ENCODE measurements at regions not wholly inside any gene's neighbourhood (a gene's known extent, or its start where the extent isn't known, plus 50 kb on each side); places are given as distances from the start of the nearest gene placed in this dataset.
A peak's percentile ranks its signal among the peaks of the same experiment; 100 is the strongest.

DNA sequence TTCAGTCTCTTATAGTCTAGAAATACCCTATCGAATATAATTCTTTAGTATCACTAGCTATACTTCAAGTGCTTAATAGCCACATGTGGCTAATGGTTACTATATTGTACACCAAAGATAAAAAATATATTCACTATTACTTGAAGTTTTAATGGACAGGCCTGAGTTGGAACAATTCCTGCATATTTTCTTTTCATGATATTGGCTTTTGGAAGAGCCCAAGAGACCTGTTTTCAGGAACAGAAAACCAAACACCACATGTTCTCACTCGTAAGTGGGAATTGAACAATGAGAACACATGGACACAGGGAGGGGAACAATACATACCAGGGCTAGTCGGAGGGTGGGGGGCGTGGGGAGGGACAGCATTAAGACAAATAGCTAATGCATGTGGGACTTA lies 334.4 kb upstream of the TRIB2 start:
- no peak for DNase-seq

DNA sequence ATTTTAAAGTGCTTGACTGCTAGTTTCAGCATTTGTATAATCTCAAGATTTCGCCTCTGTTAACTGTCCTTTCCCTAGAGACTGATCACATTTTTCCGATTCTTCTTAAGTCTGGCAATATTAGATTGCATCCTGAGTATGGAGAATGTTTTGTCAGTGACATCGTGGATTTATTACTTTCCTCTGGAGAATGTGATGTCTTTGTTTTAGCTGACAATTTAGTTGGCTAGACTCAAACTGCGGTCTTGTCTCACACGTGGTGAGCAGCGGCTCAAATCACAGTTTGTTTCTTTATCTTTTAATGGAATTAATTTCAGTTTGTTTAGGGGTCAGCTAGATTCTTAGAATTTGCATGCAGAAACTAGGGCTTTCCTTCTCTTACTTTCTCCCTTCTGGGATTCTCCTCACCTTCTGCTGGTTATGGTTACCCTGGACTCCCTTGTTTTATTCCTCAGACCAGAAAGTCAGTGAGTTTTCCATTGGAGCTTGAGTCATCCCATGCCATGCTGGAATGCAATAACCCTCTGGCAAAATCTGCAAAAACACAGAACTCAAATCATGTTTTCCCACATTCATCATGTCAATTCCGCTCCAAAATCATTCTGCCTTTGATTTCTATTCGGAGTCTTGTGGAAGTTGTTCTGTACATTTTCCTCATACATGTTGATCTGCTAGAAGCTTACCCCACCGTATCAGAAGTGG lies 327.2 kb upstream of the TRIB2 start:
- no peak for DNase-seq

DNA sequence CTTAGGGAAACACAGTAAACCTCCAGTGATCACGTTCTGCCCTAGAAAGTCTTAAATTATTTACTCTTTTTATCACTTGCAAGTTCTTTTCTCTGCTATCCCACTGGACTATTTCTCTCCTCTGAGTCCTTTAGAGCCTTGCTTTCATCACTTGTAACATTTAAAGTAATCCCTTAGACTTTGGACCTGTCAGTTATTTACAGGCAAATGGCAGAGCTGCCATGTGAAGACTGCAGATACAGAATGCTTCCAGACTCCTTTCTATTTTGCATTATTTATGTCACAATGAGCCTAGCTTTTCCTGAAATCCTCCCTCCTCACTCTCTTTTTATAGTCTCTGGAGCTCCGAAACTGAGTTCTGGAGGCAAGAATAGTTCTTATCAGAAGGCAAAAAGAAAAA lies 325.6 kb upstream of the TRIB2 start:
- no peak for DNase-seq

DNA sequence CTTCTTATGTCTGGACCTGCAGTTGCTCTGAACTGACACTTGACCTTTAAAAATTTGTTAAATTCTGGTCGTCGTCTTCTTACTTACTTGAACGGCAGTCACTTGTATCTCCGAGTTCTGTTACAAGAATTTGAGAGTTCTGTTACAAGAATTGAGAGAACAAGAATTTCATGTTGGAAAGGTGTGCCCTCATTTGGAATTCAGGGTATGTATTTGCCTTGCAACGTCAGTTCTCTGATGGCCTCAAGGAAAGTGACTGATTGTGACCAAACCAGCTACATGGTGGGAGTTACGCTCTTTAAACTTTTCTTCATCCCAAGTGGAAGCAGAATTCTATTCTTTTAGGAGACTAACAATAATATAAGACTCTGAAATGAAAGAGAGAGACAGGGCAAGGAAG lies 320.0 kb upstream of the TRIB2 start:
- no peak for DNase-seq

DNA sequence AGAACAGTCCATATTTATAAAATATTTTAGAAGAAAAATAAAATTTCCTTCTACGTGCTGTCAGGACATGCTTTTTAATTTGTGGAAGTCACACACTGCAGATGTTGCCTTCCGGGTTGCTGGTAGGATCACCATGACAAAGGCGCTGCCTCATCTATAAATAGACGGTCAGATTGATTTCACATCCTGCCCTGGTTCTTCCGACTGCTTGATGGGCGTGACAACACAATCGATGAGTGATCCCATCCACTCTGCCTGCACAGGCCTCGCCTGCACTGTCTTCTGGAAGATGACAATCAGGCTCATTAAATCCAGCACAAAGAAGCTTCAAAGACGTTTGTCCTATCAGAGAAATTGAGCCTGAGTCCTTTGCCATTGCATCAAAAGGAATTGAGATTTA lies 318.9 kb upstream of the TRIB2 start:
- DNase-seq, result no peak

DNA sequence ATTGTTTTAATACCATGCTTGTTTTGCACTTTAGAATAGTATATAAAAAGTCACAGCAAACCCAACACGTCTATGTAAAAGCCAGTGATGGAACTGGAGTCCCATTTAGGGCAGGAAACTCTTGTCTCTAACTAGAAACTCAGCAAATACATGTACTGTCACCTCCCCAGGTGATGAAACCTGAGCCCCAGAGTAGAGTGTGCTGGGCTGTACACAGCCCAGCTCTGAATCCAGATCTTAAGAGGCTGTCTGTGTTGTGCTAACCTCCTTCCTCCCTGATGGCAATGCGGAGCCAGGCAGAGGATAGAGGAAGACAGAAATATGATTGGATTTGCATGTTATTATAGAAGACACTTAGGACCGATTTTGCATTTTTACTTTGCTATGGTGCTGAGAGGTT lies 317.5 kb upstream of the TRIB2 start:
- DNase-seq, result no peak

DNA sequence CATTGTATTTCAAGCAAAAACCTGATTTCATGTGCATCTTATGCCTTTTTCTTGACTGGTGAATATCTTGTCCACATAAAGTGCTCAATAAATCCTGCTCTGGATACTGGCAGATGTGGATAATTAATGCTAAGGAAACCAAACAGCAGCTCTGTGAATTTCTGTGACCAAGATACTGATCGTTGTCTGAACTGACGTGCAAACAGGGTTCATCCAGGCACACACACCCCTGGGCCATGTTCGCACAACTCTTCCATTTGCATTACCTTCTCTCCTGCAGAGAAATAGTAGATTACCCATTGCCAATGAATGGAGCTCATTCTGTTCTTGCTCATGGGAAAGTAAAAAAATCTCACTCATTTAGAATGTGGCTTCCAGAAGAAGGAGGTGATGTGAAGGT lies 316.2 kb upstream of the TRIB2 start:
- no peak for DNase-seq

DNA sequence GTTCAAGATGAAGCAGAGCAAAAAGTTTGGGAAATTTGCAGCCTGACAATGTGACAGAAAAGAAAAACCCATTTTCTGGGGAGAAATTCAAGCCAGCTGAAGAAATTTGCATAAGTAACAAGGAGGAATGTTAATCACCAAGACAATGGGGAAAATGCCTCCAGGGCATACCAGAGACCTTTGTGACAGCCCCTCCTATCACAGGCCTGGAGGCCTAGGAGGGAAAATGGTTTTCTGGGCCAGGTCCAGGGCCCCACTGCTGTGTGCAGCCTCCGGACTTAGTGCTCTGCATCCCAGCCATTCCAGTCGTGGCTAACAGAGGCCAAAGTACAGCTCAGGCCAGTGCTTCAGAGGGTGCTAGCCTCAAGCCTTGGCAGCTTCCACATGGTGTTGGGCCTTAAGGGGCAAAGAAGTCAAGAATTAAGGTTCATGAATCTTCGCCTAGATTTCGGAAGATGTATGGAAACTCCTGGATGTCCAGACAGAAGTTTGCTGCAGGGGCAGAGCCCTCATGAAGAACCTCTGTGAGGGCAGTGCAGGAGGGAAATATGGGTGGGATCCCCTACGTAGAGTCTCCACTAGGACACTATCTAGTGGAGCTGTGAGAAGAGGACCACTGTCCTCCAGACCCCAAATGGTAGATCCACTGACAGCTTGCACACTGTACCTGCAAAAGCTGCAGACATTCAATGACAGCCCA lies 314.1 kb upstream of the TRIB2 start:
- no peak for DNase-seq

DNA sequence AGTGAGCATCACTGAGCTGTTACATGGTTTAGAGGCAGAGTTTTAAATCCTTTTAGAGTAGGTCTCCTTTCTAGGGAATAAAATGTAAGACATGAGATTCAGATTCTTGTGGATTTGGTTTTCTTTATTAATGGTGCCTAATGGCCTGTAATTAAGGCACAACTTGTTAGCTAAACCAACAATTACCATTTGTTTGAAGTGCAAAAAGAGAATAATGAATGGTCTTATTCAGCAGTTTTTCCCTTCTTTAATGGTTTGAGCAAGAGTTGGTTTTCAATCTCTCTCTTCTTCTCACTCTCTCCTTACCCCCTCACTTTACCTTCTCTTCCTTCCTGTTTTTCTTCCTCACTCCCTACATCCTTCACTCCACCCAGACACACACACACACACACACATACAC lies 312.2 kb upstream of the TRIB2 start:
- DNase-seq, result no peak

DNA sequence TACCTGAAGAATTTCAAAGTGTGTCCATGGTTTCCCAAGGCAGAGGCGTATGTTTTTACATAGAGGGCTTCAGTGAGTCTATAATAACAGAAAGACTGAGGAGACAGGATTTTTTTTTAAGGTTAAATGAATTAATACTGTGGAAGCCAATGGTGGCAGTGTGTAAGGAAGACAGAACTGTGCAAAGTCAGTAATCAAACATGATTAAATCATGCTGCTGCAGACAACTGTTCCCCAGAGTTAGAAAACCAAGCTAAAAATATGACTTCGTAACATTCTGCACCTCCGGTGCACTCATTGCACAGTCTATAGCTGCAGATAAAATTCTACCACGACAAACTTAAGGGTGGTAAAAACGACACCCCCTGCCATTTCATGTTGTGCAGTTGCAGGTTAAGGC lies 309.6 kb upstream of the TRIB2 start:
- no peak for DNase-seq

DNA sequence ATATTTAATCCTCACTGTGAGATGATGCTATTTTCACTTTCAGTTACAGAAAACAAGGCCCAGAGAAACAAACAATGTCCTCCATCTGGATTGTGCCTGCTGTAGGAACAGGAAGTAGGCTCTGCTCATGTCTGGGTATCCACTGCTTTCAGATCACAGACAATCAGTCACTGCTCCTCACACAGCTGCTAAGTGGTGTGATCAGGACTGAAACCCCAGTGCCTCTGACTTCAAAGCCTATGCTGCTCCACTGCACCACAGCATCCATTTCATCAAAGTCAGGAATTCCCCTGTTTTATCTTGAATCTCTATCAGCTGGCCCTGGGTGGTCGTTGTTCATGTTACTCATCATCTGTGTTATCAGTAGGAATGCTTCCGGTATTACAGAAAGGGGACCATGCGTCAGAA lies 303.8 kb upstream of the TRIB2 start:
- DNase-seq, result no peak

DNA sequence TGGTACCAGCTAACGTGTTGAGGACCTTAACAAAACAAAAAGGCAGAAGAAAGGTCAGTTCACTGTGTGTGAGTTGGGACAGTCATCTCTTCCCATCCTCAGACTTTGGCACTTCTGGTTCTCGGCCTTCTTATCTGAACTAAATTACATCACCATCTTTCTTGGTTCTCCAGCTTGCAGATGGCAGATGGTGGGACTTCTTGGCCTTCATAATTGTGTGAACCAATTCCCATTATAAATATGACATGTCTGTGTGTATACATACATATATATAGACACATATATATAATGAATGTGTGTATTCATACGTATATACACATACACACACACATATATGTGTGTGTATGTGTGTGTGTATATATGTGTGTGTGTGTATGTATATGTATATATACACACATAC lies 301.2 kb upstream of the TRIB2 start:
- DNase-seq, result no peak

DNA sequence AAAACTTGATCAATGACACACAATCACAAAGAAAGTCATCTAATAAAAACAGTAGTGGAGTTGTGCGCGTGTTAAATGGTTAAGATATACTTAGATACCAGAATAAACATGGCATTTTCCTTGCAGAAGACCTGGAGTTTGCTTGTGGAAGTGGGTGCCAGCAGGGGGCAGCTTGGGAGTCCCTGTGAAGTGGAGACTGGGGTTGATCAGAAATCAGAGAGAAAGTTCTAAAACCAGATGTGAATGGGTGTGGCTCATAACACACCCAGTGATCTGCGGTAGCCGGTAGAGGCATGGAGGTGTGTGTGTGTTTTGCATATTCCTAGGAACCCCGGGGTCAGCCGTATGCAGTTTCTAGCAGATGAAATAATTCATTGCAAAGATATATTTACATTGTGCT lies 300.1 kb upstream of the TRIB2 start:
- peak; percentile 64 for DNase-seq

DNA sequence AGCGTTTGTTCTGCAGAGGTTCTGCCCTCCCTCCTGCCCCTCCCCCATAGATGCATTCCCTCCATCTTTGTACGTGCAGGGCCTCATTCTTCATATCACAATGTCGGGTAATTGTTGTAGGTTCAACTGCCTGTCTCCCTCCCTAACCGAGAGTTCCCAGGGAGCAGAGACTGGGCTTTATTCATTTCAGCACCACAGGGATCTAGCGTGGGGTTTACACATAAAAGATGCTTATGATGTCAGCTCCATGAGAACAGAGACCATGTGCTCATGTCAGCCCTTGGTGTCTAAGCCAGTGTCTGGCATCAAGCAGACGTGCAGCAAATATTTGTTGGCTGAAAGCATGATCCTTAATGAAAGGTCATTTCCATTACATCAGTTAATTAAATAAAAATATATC lies 298.9 kb upstream of the TRIB2 start:
- no peak for DNase-seq

DNA sequence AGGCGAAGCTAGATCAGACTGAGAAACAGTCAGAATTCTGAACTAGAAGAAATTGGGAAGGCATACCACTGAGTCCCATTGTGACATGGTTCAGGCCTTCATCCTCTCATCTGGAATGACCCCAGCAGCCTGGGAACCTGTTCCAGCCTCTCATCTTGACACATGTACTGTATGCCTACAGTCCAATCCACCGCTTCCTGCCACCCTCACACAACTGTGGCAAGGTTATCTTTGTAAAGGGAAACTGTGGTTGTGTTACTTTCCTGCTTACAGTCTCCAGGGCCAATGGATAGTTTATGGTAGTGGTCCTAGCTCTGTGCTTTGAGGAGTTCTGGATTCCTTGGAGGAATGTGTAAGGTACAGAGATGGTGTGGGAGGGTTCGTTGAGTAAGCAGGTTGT lies 296.9 kb upstream of the TRIB2 start:
- no peak for DNase-seq

DNA sequence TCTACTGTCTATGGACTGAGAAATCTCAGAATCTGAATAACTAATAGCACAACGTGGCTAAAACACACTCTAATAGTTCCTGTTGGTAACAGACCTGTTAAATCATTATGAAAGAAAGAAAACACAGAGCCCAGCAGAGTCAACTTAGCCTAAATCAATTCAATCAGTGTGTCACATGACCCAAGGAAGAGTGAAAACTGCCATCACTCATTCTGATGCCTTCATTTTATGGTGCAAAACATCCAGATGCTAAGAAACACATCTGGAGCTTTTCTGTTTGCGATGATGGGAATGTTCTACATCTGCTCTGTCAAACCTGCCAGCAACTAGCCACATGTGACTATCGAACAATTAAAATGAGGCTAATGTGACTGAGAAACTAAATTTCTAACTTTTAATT lies 295.7 kb upstream of the TRIB2 start:
- no peak for DNase-seq

DNA sequence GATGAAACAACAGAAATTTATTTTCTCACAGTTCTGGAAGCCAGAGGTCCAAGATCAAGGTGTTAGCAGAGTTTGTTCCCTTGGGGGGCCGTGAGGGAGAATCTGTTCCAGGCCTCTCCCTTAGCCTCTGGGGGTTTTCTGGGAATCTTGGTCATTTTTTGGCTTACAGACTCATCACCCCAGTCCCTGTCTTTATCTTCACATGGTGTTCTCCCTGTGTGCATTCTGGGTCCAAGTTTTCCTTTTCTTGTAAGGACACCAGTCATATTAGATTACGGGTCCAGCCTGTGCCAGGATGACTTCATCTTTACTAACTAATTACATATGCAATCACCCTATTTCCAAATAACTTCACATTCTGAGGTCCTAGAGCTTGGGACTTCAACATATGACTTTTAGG lies 292.5 kb upstream of the TRIB2 start:
- no peak for DNase-seq

DNA sequence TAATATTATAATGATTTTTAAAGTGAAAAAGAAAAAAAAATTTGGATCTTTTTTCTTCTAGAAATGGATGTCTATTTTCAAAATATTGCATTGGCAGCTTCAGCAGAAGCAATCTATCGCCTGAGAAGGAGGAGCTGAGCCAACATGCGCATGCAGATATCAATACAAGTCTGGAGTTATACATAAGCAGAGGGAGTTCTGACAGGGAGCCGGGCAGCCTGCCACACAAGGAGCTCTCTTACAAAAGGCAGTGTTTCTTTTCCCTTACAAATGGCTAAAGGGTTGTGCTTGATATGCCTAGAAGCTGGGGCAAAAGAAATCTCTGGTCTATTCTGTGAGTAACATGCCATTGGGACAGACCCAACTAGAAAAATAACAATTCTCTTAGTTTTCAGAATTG lies 291.9 kb upstream of the TRIB2 start:
- no peak for DNase-seq

DNA sequence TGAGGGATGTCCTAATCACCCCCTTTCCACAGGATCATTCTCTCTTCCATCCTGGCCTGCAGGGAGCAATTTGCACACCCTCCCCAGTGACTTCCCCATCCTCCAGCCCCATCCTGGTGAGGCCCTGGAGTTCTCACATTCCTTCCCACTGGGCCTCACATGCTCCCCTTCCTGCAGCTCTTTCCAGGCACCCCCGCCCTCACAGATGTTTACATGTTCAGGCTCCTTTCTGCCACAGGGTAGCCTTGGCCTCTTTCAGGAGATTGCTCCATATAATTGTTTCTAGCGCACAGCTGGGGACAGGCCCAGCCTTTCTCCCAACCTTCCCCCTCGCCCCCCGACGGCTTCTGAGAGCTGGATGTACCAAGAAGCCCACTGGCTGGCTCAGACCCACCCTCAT lies 288.4 kb upstream of the TRIB2 start:
- DNase-seq, result no peak

DNA sequence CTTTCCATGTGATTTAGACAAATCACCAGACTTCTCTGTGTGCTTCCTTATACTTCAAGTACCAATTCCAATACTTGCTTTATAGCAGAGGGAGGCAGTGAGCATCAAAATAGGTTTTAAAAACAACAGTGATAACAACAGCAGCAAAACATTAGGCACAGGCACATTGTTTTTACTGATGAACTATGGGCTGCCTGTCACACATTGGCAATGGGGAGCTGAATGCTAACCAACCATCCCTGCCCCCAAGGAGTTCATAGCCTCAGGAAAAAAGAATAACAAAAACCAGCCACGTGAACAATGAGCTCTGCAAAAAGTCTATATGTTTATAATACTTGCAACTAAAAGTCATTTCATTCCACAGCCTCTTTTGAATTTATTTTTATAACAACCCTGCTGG lies 287.9 kb upstream of the TRIB2 start:
- DNase-seq, result no peak

DNA sequence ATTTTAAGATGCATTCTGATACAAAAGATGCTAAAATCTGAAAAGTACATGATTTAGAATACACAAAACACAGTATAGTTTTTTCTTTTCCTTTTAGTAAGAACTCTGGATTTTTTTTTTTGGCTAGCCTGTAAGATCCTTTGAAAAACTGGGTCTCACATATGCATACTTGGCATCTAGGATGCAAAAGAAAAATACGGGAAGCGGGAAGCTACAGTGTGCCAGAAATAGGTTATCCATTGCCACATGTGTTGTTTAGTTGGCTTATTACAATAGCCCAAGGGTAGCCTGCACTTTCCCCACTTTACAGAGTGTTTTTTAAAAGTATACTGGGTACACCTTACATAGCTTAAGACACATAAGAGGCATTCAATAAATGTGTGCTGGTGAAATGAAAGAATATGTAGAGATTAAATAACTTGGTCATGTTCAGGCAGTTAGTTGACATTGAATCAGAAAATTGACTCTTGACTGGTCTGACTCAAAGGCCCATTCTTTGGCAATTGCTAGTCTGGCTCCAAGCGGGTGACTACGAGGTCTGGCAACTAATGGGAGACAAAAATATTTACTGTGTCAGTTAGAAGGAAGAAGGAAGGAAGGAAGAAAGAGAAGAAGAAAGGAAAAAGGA lies 286.8 kb upstream of the TRIB2 start:
- no peak for DNase-seq

DNA sequence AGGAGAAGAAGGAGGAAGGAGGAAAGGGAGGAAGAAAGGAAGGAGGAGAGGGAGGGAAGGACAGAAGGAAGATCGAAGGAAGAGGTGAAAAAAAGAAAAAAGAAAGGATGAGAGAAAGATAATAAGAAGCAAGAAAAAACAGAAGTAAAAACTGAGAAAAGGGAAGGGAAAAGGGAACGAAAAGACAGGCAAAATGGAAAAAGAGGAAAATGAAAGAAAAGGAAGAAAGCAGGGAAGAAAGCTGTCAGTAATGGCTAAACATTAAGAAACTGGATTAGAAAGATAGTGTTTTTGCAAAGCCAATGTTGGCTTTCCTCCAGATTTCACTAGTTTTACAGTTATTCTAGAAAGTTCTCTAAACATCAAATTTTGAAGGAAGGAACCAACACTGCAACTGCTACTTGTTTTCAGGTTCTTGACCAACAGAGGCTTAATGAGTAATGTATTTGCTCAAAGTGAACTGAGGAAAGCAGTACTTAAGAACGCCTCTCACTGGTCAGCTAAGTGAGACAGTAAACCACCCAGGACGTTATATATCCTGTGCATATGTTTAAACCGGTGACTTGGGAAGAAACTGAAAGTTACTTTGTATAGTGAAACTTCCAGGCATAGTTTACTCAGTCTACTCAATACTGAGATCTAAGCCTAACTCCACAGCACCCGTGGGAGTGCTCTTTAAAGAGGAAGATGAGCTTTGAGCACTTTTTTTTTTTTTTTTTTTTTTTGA lies 286.2 kb upstream of the TRIB2 start:
- no peak for DNase-seq

DNA sequence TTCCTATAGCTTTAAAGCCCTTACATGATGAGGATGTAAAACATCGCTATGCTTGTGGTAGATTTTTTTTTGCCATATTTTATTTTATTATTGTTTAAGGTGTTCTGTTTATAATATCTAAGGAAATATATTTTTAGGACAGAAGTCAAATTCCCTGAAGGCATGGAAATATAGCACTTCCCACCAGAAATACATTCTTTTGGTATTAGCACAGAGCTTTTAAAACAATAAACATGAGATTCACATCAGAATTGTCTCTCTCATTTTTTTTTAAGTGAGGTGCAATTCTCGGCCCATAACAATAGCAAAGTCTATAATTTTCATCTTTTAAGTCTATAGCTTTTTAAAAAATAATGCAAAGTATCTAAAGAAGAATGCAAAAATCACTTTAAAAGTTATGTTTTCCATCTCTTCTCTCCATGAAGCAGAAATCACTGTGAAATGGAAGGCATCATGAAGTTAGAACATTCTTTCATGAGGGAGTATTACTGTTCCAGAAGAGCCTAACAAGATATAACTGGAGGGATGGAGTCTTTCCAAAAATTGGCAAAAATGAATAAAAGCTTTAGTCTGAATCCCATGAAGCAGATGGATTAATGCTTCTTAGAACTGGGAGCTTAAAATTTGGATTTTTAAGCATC lies 283.6 kb upstream of the TRIB2 start:
- DNase-seq, result no peak

DNA sequence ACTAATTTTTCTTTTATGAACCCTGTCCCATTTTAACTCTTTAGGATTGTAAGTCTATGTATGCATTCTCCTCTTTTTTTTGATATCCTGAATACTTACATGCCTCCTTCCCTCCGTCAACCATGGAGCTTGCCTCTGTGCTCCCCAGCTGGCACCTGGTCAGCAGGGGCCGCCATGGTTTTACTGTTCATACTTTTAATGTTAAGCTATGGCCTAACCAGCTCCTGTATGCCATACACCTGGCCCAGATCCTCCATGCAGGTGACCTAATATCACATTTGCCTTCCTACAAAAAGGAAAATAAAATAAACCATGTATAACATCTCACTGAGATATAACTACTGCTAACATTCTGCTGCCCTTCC lies 283.1 kb upstream of the TRIB2 start:
- DNase-seq, result no peak
